ENCODE measurements at regions not wholly inside any gene's neighbourhood (a gene's known extent, or its start where the extent isn't known, plus 50 kb on each side); places are given as distances from the start of the nearest gene placed in this dataset.

DNA sequence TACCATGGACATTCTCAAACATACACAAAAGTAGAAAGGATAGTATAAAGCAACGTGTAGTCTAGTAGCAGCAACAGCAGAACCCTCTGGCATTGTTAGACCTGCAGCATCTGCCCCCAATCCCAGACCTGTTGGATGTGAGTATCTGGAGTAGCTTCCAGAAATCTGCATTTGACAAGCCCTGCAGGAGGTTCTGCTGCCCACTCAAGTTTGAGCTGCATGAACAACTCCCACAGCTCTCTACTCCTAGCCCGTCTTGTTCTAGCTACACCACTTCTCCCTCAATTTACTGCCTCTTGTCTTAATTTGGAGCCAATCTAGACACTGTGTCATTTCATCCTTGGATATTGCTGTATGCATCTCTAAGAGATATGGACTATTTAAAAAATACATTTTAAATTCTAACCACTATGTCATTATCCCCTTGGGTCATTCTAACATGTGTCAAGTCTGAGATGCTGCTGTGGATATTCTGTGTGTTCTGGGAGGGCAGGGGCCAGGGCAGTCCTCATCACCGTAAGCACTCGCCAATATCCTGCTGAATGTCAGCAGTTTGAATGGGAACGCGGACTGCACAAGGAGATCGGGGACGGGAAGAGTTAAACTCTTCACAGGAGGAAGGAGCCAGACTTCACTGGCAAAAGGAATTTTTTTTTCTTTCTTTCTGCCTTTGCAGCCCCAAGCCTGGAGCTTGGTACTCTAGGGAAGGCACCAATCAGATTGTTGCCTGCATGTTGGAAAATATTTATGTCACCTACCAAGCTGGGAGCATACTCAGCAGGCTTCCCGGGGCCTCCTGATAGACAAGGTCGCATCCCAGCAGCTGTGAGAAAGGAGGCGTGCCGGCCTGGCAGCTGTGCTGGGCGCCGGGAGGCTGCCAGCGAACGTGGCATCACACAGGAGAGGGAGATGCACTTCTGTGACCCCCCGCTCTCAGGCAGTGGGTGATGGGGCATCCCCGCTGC, 429.0 kb downstream of the MIAT start:
- H3K4me3 ChIP-seq, result no peak overlapping the region
- TF ChIP-seq POLR2A (IDR thresholded peaks at IDR 0.05), result no peak
- TF ChIP-seq, protein P1, sequence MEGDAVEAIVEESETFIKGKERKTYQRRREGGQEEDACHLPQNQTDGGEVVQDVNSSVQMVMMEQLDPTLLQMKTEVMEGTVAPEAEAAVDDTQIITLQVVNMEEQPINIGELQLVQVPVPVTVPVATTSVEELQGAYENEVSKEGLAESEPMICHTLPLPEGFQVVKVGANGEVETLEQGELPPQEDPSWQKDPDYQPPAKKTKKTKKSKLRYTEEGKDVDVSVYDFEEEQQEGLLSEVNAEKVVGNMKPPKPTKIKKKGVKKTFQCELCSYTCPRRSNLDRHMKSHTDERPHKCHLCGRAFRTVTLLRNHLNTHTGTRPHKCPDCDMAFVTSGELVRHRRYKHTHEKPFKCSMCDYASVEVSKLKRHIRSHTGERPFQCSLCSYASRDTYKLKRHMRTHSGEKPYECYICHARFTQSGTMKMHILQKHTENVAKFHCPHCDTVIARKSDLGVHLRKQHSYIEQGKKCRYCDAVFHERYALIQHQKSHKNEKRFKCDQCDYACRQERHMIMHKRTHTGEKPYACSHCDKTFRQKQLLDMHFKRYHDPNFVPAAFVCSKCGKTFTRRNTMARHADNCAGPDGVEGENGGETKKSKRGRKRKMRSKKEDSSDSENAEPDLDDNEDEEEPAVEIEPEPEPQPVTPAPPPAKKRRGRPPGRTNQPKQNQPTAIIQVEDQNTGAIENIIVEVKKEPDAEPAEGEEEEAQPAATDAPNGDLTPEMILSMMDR (IDR thresholded peaks at IDR 0.05), result no peak
- no peaks in the 10 kb centered on the region for H3K9me3 ChIP-seq (replicated peaks in 1 of 3)
- no peaks in the 10 kb centered on the region for H3K4me1 ChIP-seq (replicated peaks in 1 of 2)
- intact Hi-C loops (cut with DNase I), result no loop called here
- WGBS, 4 donors, result 34 to 44% (median 41%) methylated on average over 14 to 18 of the region's 18 CpGs
- H3K27me3 ChIP-seq, result peaks cover 35% of the 10 kb centered on the region
- no peaks in the 10 kb centered on the region for H3K36me3 ChIP-seq (replicated peaks in 1 of 2)
- H3K27ac ChIP-seq, result no peak overlapping the region
- peak in 1 of 7 donors; percentile 26 for DNase-seq

DNA sequence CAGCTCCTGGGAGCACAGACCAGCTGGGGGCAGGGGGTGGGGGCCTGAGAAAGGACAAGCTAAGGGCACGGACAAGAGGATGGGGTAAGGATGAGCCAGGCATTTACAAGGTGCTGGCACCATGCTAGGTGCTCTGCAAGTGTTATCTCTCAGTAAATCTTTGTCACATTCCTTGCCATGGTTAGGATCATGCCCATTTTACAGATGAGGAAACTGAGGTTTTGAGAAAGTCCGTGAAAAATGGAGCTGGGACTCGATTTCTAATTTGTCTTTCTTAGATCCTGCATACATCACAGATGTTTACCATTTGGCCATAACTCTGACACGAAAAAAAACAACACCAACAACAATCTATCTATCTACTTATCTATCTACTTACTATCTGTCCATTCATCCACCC, 429.7 kb downstream of the MIAT start:
- intact Hi-C loops (cut with DNase I), result no loop called here
- H3K27ac ChIP-seq, result no peak overlapping the region
- no peak for DNase-seq
- H3K4me1 ChIP-seq (replicated peaks in 1 of 2), result no peaks in the 10 kb centered on the region
- WGBS, 4 donors, result 64 to 81% (median 68%) methylated on average over 4 of the region's 4 CpGs
- no peaks in the 10 kb centered on the region for H3K36me3 ChIP-seq (replicated peaks in 1 of 2)
- peaks cover 35% of the 10 kb centered on the region for H3K27me3 ChIP-seq
- TF ChIP-seq, protein P1 (IDR thresholded peaks at IDR 0.05), result no peak
- TF ChIP-seq POLR2A (IDR thresholded peaks at IDR 0.05), result no peak
- no peak overlapping the region for H3K4me3 ChIP-seq
- no peaks in the 10 kb centered on the region for H3K9me3 ChIP-seq (replicated peaks in 1 of 3)

DNA sequence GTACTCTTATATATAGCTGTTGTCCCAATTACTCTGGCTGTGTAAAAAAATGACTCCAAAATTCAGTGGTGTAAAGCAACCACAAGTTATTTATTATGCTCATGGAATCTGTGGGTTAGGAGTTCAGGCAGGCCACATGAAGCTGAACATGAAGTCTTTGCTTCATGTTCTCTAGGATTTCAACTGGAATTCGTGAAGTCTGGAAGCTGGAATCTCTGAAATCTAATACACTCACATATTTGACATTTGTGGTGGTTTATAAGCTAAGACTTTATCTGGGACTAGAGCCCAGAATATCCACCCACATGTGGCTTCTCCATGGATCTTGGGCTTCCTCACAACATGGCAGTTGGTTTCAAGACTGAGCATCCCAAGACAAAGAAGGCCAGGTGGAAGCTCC, 430.6 kb downstream of the MIAT start:
- no peak overlapping the region for H3K4me3 ChIP-seq
- DNase-seq, result no peak
- no peaks in the 10 kb centered on the region for H3K9me3 ChIP-seq (replicated peaks in 1 of 3)
- H3K27ac ChIP-seq, result no peak overlapping the region
- H3K27me3 ChIP-seq, result peaks cover 35% of the 10 kb centered on the region
- intact Hi-C loops (cut with DNase I), result no loop called here
- H3K4me1 ChIP-seq (replicated peaks in 1 of 2), result no peaks in the 10 kb centered on the region
- WGBS, 4 donors, result 0% methylated on average over 1 of the region's 1 CpG
- TF ChIP-seq, protein P1 (IDR thresholded peaks at IDR 0.05), result no peak
- TF ChIP-seq POLR2A (IDR thresholded peaks at IDR 0.05), result no peak
- H3K36me3 ChIP-seq (replicated peaks in 1 of 2), result no peaks in the 10 kb centered on the region

DNA sequence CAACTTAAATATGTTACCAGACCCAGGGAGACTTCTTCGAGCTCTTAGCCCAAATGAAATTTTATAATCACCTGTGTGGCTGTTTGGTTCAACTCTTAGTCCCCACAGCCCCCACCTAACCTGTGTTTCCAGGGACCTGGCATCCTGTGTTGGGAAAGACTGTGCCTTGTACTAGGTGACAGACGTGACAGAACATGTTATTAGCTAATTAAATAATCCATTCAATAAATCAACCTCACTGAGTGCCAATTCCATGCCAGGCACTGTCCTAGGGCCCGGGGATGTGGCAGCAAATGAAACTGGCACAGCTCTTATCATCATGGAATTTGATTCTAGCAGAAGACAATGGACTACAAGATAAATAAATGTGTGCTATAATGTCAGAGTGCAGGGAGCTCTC, 431.9 kb downstream of the MIAT start:
- no peaks in the 10 kb centered on the region for H3K9me3 ChIP-seq (replicated peaks in 1 of 3)
- no peak overlapping the region for H3K4me3 ChIP-seq
- WGBS, 4 donors, result 55 to 64% (median 60%) methylated on average over 3 of the region's 3 CpGs
- intact Hi-C loops (cut with DNase I), result no loop called here
- peaks cover 35% of the 10 kb centered on the region for H3K27me3 ChIP-seq
- no peak for DNase-seq
- TF ChIP-seq, protein P1 (IDR thresholded peaks at IDR 0.05), result no peak
- TF ChIP-seq POLR2A (IDR thresholded peaks at IDR 0.05), result no peak
- no peaks in the 10 kb centered on the region for H3K4me1 ChIP-seq (replicated peaks in 1 of 2)
- H3K27ac ChIP-seq, result no peak overlapping the region
- no peaks in the 10 kb centered on the region for H3K36me3 ChIP-seq (replicated peaks in 1 of 2)

Measured in adrenal gland (tissue), 9 donors.